ENCODE measurements at regions not wholly inside any gene's neighbourhood (a gene's known extent, or its start where the extent isn't known, plus 50 kb on each side); places are given as distances from the start of the nearest gene placed in this dataset.

- TF ChIP-seq CTCF (IDR thresholded peaks at IDR 0.05), result no peak
- no peak for TF ChIP-seq TCF12 (IDR thresholded peaks at IDR 0.05)
- TF ChIP-seq EP300 (IDR thresholded peaks at IDR 0.05; ENCODE audit: borderline replicate concordance in 1 of 2, low read depth in 1 of 2, low read length in 1 of 2), result no peak
- no peak for TF ChIP-seq SIN3A (IDR thresholded peaks at IDR 0.05; ENCODE audit: borderline replicate concordance, low read depth, low read length)
Observed at GRCh38 chr3:18207226-18207625, 217.9 kb downstream of the SATB1 start.

Data from SK-N-SH (cell line).